ENCODE measurements at regions not wholly inside any gene's neighbourhood (a gene's known extent, or its start where the extent isn't known, plus 50 kb on each side); places are given as distances from the start of the nearest gene placed in this dataset.
A peak's percentile ranks its signal among the peaks of the same experiment; 100 is the strongest.

- Histone ChIP-seq H3K9ac (no peak overlapping the region), H3K27ac (no peak overlapping the region), H3K36me3 (no peaks in the 10 kb centered on the region), H3K4me3 (no peak overlapping the region), H3K4me2 (peak overlapping the region; percentile 53), H3K9me3 (no peaks in the 10 kb centered on the region), H3K4me1 (peaks cover 14% of the 10 kb centered on the region), H4K20me1 (no peaks in the 10 kb centered on the region), H3K27me3 (no peaks in the 10 kb centered on the region)
- TF ChIP-seq Cebpa-rat (IDR thresholded peaks at IDR 0.05) = no peak
Measured at GRCh38 chr2:82239176-82239575, 1934.6 kb upstream of the LRRTM1 start.

- H3K4me2 ChIP-seq = no peak overlapping the region
- H3K4me1 ChIP-seq = peaks cover 14% of the 10 kb centered on the region
- no peak overlapping the region for H3K4me3 ChIP-seq
- H3K27me3 ChIP-seq = no peaks in the 10 kb centered on the region
- no peaks in the 10 kb centered on the region for H3K9me3 ChIP-seq
- no peak overlapping the region for H3K27ac ChIP-seq
- TF ChIP-seq Cebpa-rat (IDR thresholded peaks at IDR 0.05) = no peak
- H4K20me1 ChIP-seq = no peaks in the 10 kb centered on the region
- no peaks in the 10 kb centered on the region for H3K36me3 ChIP-seq
- no peak overlapping the region for H3K9ac ChIP-seq
Measured at GRCh38 chr2:82237994-82238662, 1933.6 kb upstream of the LRRTM1 start.

- H4K20me1 ChIP-seq = no peaks in the 10 kb centered on the region
- peaks cover 6% of the 10 kb centered on the region for H3K4me1 ChIP-seq
- no peaks in the 10 kb centered on the region for H3K36me3 ChIP-seq
- TF ChIP-seq Cebpa-rat (IDR thresholded peaks at IDR 0.05) = no peak
- no peak overlapping the region for H3K4me2 ChIP-seq
- no peak overlapping the region for H3K27ac ChIP-seq
- no peaks in the 10 kb centered on the region for H3K27me3 ChIP-seq
- H3K9ac ChIP-seq = no peak overlapping the region
- no peak overlapping the region for H3K4me3 ChIP-seq
- no peaks in the 10 kb centered on the region for H3K9me3 ChIP-seq
Measured at GRCh38 chr2:82234283-82234874, 1929.8 kb upstream of the LRRTM1 start.

- H4K20me1 ChIP-seq = no peaks in the 10 kb centered on the region
- no peaks in the 10 kb centered on the region for H3K36me3 ChIP-seq
- no peak overlapping the region for H3K4me3 ChIP-seq
- peaks cover under 1% of the 10 kb centered on the region for H3K4me1 ChIP-seq
- H3K27ac ChIP-seq = no peak overlapping the region
- no peak overlapping the region for H3K9ac ChIP-seq
- no peaks in the 10 kb centered on the region for H3K27me3 ChIP-seq
- H3K4me2 ChIP-seq = no peak overlapping the region
- H3K9me3 ChIP-seq = no peaks in the 10 kb centered on the region
- TF ChIP-seq Cebpa-rat (IDR thresholded peaks at IDR 0.05) = no peak
Measured at GRCh38 chr2:82233806-82234205, 1929.3 kb upstream of the LRRTM1 start.

GRCh38 chr2:82230406-82230805 is 1925.9 kb upstream of the LRRTM1 start:
- Histone ChIP-seq H3K9ac (no peak overlapping the region), H4K20me1 (no peaks in the 10 kb centered on the region), H3K27me3 (no peaks in the 10 kb centered on the region), H3K4me3 (no peak overlapping the region), H3K27ac (no peak overlapping the region), H3K4me2 (no peak overlapping the region), H3K4me1 (no peaks in the 10 kb centered on the region), H3K9me3 (no peaks in the 10 kb centered on the region), H3K36me3 (no peaks in the 10 kb centered on the region)
- no peak for TF ChIP-seq Cebpa-rat (IDR thresholded peaks at IDR 0.05)

GRCh38 chr2:82226441-82226840 is 1921.9 kb upstream of the LRRTM1 start:
- Histone ChIP-seq H3K27ac (no peak overlapping the region), H3K27me3 (no peaks in the 10 kb centered on the region), H3K4me3 (no peak overlapping the region), H3K9ac (no peak overlapping the region), H3K4me1 (no peaks in the 10 kb centered on the region), H3K36me3 (no peaks in the 10 kb centered on the region), H3K9me3 (no peaks in the 10 kb centered on the region), H4K20me1 (no peaks in the 10 kb centered on the region), H3K4me2 (no peak overlapping the region)
- TF ChIP-seq Cebpa-rat (IDR thresholded peaks at IDR 0.05) = no peak

- Histone ChIP-seq H3K4me3 (no peak overlapping the region), H3K27ac (no peak overlapping the region), H3K9ac (no peak overlapping the region), H4K20me1 (no peaks in the 10 kb centered on the region), H3K4me1 (no peaks in the 10 kb centered on the region), H3K36me3 (no peaks in the 10 kb centered on the region), H3K4me2 (no peak overlapping the region), H3K27me3 (no peaks in the 10 kb centered on the region), H3K9me3 (no peaks in the 10 kb centered on the region)
- no peak for TF ChIP-seq Cebpa-rat (IDR thresholded peaks at IDR 0.05)
Measured at GRCh38 chr2:82224301-82224940, 1919.9 kb upstream of the LRRTM1 start.

GRCh38 chr2:82215212-82215611 is 1910.7 kb upstream of the LRRTM1 start:
- Histone ChIP-seq H3K9ac (no peak overlapping the region), H3K4me1 (0 out of 2 replicates have a peak, but pooled peaks cover 8% of the 10 kb centered on the region), H3K27me3 (no peaks in the 10 kb centered on the region), H3K9me3 (no peaks in the 10 kb centered on the region), H4K20me1 (no peaks in the 10 kb centered on the region), H3K36me3 (no peaks in the 10 kb centered on the region), H3K4me3 (no peak overlapping the region), H3K4me2 (peak overlapping the region; percentile 23; the same call in 1 of the 2 replicates), H3K27ac (no peak overlapping the region)
- TF ChIP-seq Cebpa-rat (IDR thresholded peaks at IDR 0.05) = no peak

GRCh38 chr2:82199493-82199852 is 1894.9 kb upstream of the LRRTM1 start:
- no peak for TF ChIP-seq Cebpa-rat (IDR thresholded peaks at IDR 0.05)
- Histone ChIP-seq H3K4me2 (no peak overlapping the region), H3K9ac (no peak overlapping the region), H3K9me3 (no peaks in the 10 kb centered on the region), H3K27me3 (no peaks in the 10 kb centered on the region), H3K27ac (no peak overlapping the region), H3K36me3 (no peaks in the 10 kb centered on the region), H4K20me1 (no peaks in the 10 kb centered on the region), H3K4me1 (no peaks in the 10 kb centered on the region), H3K4me3 (no peak overlapping the region)

GRCh38 chr2:82198809-82199492 is 1894.4 kb upstream of the LRRTM1 start:
- Histone ChIP-seq H3K4me1 (no peaks in the 10 kb centered on the region), H3K4me3 (no peak overlapping the region), H3K4me2 (no peak overlapping the region), H3K9me3 (no peaks in the 10 kb centered on the region), H4K20me1 (no peaks in the 10 kb centered on the region), H3K9ac (no peak overlapping the region), H3K36me3 (no peaks in the 10 kb centered on the region), H3K27me3 (no peaks in the 10 kb centered on the region), H3K27ac (no peak overlapping the region)
- no peak for TF ChIP-seq Cebpa-rat (IDR thresholded peaks at IDR 0.05)
